CD4-positive, alpha-beta T cell treated with Interleukin-17A for 4 hours (primary cell): ENCODE measurements at regions not wholly inside any gene's neighbourhood (a gene's known extent, or its start where the extent isn't known, plus 50 kb on each side); places are given as distances from the start of the nearest gene placed in this dataset.

Experiments
- DNase-seq: peaks from one replicate; pipeline ENCODE4 v3.0.0-alpha.2; 2020; ENCODE audit warnings: mixed read lengths

- DNase-seq = no peak
Measured at GRCh38 chr12:84740602-84741001, 172.0 kb downstream of the SLC6A15 start.

GRCh38 chr12:84738481-84738972 lies 174.1 kb downstream of the SLC6A15 start:
- no peak for DNase-seq

GRCh38 chr12:84732828-84733340 lies 179.7 kb downstream of the SLC6A15 start:
- DNase-seq = no peak

- DNase-seq = no peak
Measured at GRCh38 chr12:84730561-84731162, 181.9 kb downstream of the SLC6A15 start.

- DNase-seq = no peak
Measured at GRCh38 chr12:84727961-84728360, 184.6 kb downstream of the SLC6A15 start.

GRCh38 chr12:84726780-84727179 lies 185.8 kb downstream of the SLC6A15 start:
- DNase-seq = no peak

GRCh38 chr12:84723988-84724387 lies 188.6 kb downstream of the SLC6A15 start:
- no peak for DNase-seq

- no peak for DNase-seq
Measured at GRCh38 chr12:84719997-84720396, 192.6 kb downstream of the SLC6A15 start.

- DNase-seq = no peak
Measured at GRCh38 chr12:84718906-84719305, 193.7 kb downstream of the SLC6A15 start.

GRCh38 chr12:84712747-84713146 lies 199.9 kb downstream of the SLC6A15 start:
- no peak for DNase-seq

- no peak for DNase-seq
Measured at GRCh38 chr12:84706374-84706773, 206.2 kb downstream of the SLC6A15 start.

- DNase-seq = no peak
Measured at GRCh38 chr12:84704856-84705255, 207.7 kb downstream of the SLC6A15 start.

- no peak for DNase-seq
Measured at GRCh38 chr12:84702001-84702400, 210.6 kb downstream of the SLC6A15 start.

GRCh38 chr12:84701041-84701440 lies 211.6 kb downstream of the SLC6A15 start:
- no peak for DNase-seq

- DNase-seq = no peak
Measured at GRCh38 chr12:84698576-84699333, 213.8 kb downstream of the SLC6A15 start.

- no peak for DNase-seq
Measured at GRCh38 chr12:84696908-84697540, 215.6 kb downstream of the SLC6A15 start.

GRCh38 chr12:84696281-84696680 lies 216.3 kb downstream of the SLC6A15 start:
- DNase-seq = no peak

- DNase-seq = no peak
Measured at GRCh38 chr12:84694116-84694515, 218.5 kb downstream of the SLC6A15 start.

- no peak for DNase-seq
Measured at GRCh38 chr12:84692071-84692470, 220.5 kb downstream of the SLC6A15 start.

GRCh38 chr12:84691266-84691665 lies 221.3 kb downstream of the SLC6A15 start:
- DNase-seq = no peak

- no peak for DNase-seq
Measured at GRCh38 chr12:84689638-84690037, 223.0 kb downstream of the SLC6A15 start.

GRCh38 chr12:84685379-84685778 lies 227.2 kb downstream of the SLC6A15 start:
- DNase-seq = no peak

- no peak for DNase-seq
Measured at GRCh38 chr12:84676787-84677186, 235.8 kb downstream of the SLC6A15 start.

- no peak for DNase-seq
Measured at GRCh38 chr12:84661786-84662185, 250.8 kb downstream of the SLC6A15 start.
